HepG2 (cell line): ENCODE measurements at regions not wholly inside any gene's neighbourhood (a gene's known extent, or its start where the extent isn't known, plus 50 kb on each side); places are given as distances from the start of the nearest gene placed in this dataset.

Experiments
- ATAC-seq: fragments of 200-7000 bp; cut with Tn5 transposase; 3 replicates; pipeline ENCODE4 v1.9.1; 2020; ENCODE audit warnings: mild to moderate bottlenecking, moderate library complexity
- BruUV-seq: library from RNA; stranded (reverse); fragments of 400-500 nt; replicated peaks from 2 replicates; lab custom pipeline; 2021; lab: Mats Ljungman, UMichigan
- CTCF ChIA-PET: fragments of 300-600 bp; formaldehyde crosslinking; extraction: SDS; loops from one replicate; lab custom pipeline; 2021; ENCODE audit warnings: low total read pairs, inconsistent platforms, low intra/inter-chr PET ratio; lab: Yijun Ruan, JAX
- POLR2A ChIA-PET: fragments of 350-600 bp; sonication (Branson Sonifier 250); formaldehyde crosslinking; loops from one replicate; lab custom pipeline; 2020; ENCODE audit warnings: antibody characterized with exemption, inconsistent platforms; lab: Yijun Ruan, JAX
- DNase-seq: peaks from one replicate; pipeline ENCODE4 v3.0.0-alpha.2; 2015; ENCODE audit warnings: low spot score
- FAIRE-seq: peaks from 3 replicates; lab custom pipeline; 2011; peaks lifted over from hg19 to GRCh38; lab: Jason Lieb, UNC
- H2AFZ ChIP-seq: one replicate; pipeline ENCODE4 v1.6.1; 2011; ENCODE audit warnings: low read length, inconsistent platforms
- H3K27ac ChIP-seq: fragments of 300-600 bp; 3 replicates; pipeline ENCODE4 v1.8.0; 2011; ENCODE audit warnings: mixed run types, mild to moderate bottlenecking, mixed read lengths, low read length, inconsistent platforms; ENCODE audit not compliant: insufficient read depth; ENCODE audit errors: extremely low read length
- H3K27me3 ChIP-seq, 2 experiments: fragments of 200-600 bp in 1 of 2; 2 replicates in 1 of 2; 3 replicates in 1 of 2; pipeline versions ENCODE4 v1.6.0 to v1.8.0; 2011; ENCODE audit warnings: low read length in 2 of 2, mild to moderate bottlenecking in 2 of 2, moderate library complexity in 2 of 2, inconsistent platforms in 1 of 2; ENCODE audit not compliant: insufficient read depth in 2 of 2, control insufficient read depth in 1 of 2
- H3K36me3 ChIP-seq, 2 experiments: fragments of 200-600 bp in 1 of 2; replicated peaks in 1 of 2; 2 replicates in 1 of 2; 3 replicates in 1 of 2; pipeline versions ENCODE4 v1.5.1 to v1.8.0; 2011; ENCODE audit warnings: low read length in 2 of 2, inconsistent platforms in 1 of 2; ENCODE audit not compliant: insufficient read depth in 2 of 2, control insufficient read depth in 1 of 2
- H3K4me1 ChIP-seq: 2 replicates; pipeline ENCODE4 v1.5.1; 2012; ENCODE audit warnings: low read length, inconsistent platforms; ENCODE audit not compliant: insufficient read depth
- H3K4me2 ChIP-seq: 2 replicates; pipeline ENCODE4 v1.6.0; 2011; ENCODE audit warnings: low read depth, low read length, inconsistent platforms
- H3K4me3 ChIP-seq, 3 experiments: fragments of 200-600 bp in 1 of 3; sonication (generic), shearing (Covaris generic) in 1 of 3; replicated peaks in 1 of 3; 2 replicates each; pipeline ENCODE4 v1.5.1; 2011 to 2016; ENCODE audit warnings: low read length in 3 of 3, inconsistent platforms in 2 of 3, low read depth in 2 of 3, mild to moderate bottlenecking in 2 of 3, control low read depth in 1 of 3, mixed read lengths in 1 of 3; ENCODE audit not compliant: insufficient read depth in 1 of 3
- H3K79me2 ChIP-seq: one replicate; pipeline ENCODE4 v1.6.1; 2011; ENCODE audit warnings: low read length, inconsistent platforms; ENCODE audit not compliant: insufficient read depth
- H3K9ac ChIP-seq: 2 replicates; pipeline ENCODE4 v1.6.0; 2011; ENCODE audit warnings: mild to moderate bottlenecking, low read depth, low read length, inconsistent platforms; ENCODE audit not compliant: insufficient read depth
- H3K9me3 ChIP-seq: 2 replicates; pipeline ENCODE4 v1.5.1; 2012; ENCODE audit warnings: mild to moderate bottlenecking, low read length
- H4K20me1 ChIP-seq: 2 replicates; pipeline ENCODE4 v1.6.0; 2011; ENCODE audit warnings: inconsistent platforms, mild to moderate bottlenecking, low read length, moderate library complexity; ENCODE audit not compliant: insufficient read depth
- ARID2 ChIP-seq: sonication (generic); formaldehyde crosslinking; IDR thresholded peaks from 2 replicates; pipeline ENCODE4 v1.8.1; 2022; ENCODE audit warnings: mild to moderate bottlenecking, missing genetic modification reagents, borderline replicate concordance
- CBX5 ChIP-seq: sonication (generic); formaldehyde crosslinking; IDR thresholded peaks from 2 replicates; pipeline ENCODE4 v1.4.0; 2020; ENCODE audit warnings: missing genetic modification reagents, borderline replicate concordance
- KLF16 ChIP-seq, 2 experiments: sonication (generic) in 1 of 2; formaldehyde crosslinking in 1 of 2; IDR thresholded peaks; 2 replicates each; pipeline versions ENCODE4 v1.6.1 to v1.8.0; 2016 to 2023; ENCODE audit warnings: missing genetic modification reagents in 2 of 2, missing compliant biosample characterization in 1 of 2
- POLR2G ChIP-seq: fragments of 200-400 bp; formaldehyde crosslinking; IDR thresholded peaks from 2 replicates; pipeline ENCODE4 v1.6.1; 2018; ENCODE audit warnings: mild to moderate bottlenecking, low read depth, low read length, moderate library complexity
- SMARCC2 ChIP-seq: fragments of 450-650 bp; IDR thresholded peaks from 2 replicates; pipeline ENCODE4 v1.6.1; 2017; ENCODE audit warnings: antibody characterized with exemption, mild to moderate bottlenecking
- TCF7L2 ChIP-seq: IDR thresholded peaks from 2 replicates; pipeline ENCODE4 v1.6.1; 2011; ENCODE audit warnings: mild to moderate bottlenecking, low read depth, low read length, moderate library complexity
- ZNF101 ChIP-seq: sonication (generic); formaldehyde crosslinking; IDR thresholded peaks from 2 replicates; pipeline ENCODE4 v1.4.0; 2020; ENCODE audit warnings: mild to moderate bottlenecking, low read depth, missing genetic modification reagents, borderline replicate concordance
- WGBS: methylation state at CpG from one replicate; pipeline ENCODE4 v1.1.6; 2017; ENCODE audit warnings: low lambda C conversion rate; 5-methylcytosine and 5-hydroxymethylcytosine counted together
- in situ Hi-C: cut with HindIII; loops from 2 replicates; pipeline ENCODE4 v1.10.0; 2017; ENCODE audit warnings: low pct_unique_long_range_greater_than_20kb; ENCODE audit not compliant: extremely low pct_ligation_motif_present
- intact Hi-C: fragments of 100-400 bp; cut with micrococcal nuclease; formaldehyde crosslinking; loops from one replicate; pipeline ENCODE4 v1.10.0; 2022; ENCODE audit not compliant: unreplicated experiment
- TF ChIP-seq, protein P1 (sequence below): sonication (generic); formaldehyde crosslinking; IDR thresholded peaks from 2 replicates; pipeline ENCODE4 v1.4.0; 2020; ENCODE audit warnings: missing genetic modification reagents, mild to moderate bottlenecking, borderline replicate concordance
- TF ChIP-seq, protein P2 (sequence below): sonication (generic); formaldehyde crosslinking; conservative IDR thresholded peaks from 2 replicates; pipeline ENCODE4 v1.8.0; 2022; ENCODE audit warnings: low read depth, missing genetic modification reagents
- TF ChIP-seq, protein P3 (sequence below): IDR thresholded peaks from 2 replicates; pipeline ENCODE4 v1.6.1; 2016; ENCODE audit warnings: low read depth, missing genetic modification reagents, missing compliant biosample characterization
- TF ChIP-seq, protein P4 (sequence below): sonication (generic); formaldehyde crosslinking; IDR thresholded peaks from 2 replicates; pipeline ENCODE4 v1.4.0; 2020; ENCODE audit warnings: missing genetic modification reagents

DNA sequence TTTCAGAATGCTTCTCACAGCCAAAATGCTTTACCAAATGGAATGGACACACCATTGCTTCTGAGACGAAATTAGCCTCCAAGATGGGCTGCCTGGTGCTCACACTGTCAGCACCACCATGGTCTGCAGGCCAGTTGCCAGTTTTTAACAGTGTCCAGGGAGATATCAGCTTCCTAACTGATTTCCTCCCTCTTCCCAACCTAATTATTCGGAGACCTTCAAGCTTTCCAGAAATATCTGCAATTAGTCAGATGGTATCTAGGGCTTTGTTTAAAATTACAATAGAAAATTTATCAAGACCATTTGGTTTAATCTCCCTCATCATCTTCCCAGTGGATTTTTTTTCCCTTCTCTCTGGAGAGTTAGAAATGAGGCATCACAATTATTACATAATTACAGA, 287.5 kb downstream of the ZPLD1 start:
- in situ Hi-C loops, result no loop called here
- POLR2A ChIA-PET, result no interaction called here
- no peak overlapping the region for H3K9ac ChIP-seq
- intact Hi-C loops, result no loop called here
- FAIRE-seq (no peak), DNase-seq (no peak), ATAC-seq (no peak)
- H3K4me3 ChIP-seq, result no peak overlapping the region
- H3K36me3 ChIP-seq, result no peaks in the 10 kb centered on the region
- WGBS, result 3% methylated on average over 2 of the region's 2 CpGs
- BruUV-seq, result no TSS peak
- H3K4me1 ChIP-seq, result no peaks in the 10 kb centered on the region
- H3K9me3 ChIP-seq, result no peaks in the 10 kb centered on the region
- no peak overlapping the region for H3K4me2 ChIP-seq
- H3K79me2 ChIP-seq, result no peaks in the 10 kb centered on the region
- H3K27me3 ChIP-seq, result no peaks in the 10 kb centered on the region; a peak in 1 of 5 replicates
- H2AFZ ChIP-seq, result no peak overlapping the region
- H3K27ac ChIP-seq, result no peak overlapping the region
- TF ChIP-seq, protein P1, sequence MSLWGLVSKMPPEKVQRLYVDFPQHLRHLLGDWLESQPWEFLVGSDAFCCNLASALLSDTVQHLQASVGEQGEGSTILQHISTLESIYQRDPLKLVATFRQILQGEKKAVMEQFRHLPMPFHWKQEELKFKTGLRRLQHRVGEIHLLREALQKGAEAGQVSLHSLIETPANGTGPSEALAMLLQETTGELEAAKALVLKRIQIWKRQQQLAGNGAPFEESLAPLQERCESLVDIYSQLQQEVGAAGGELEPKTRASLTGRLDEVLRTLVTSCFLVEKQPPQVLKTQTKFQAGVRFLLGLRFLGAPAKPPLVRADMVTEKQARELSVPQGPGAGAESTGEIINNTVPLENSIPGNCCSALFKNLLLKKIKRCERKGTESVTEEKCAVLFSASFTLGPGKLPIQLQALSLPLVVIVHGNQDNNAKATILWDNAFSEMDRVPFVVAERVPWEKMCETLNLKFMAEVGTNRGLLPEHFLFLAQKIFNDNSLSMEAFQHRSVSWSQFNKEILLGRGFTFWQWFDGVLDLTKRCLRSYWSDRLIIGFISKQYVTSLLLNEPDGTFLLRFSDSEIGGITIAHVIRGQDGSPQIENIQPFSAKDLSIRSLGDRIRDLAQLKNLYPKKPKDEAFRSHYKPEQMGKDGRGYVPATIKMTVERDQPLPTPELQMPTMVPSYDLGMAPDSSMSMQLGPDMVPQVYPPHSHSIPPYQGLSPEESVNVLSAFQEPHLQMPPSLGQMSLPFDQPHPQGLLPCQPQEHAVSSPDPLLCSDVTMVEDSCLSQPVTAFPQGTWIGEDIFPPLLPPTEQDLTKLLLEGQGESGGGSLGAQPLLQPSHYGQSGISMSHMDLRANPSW (CRISPR knock-in tag), result no peak
- TF ChIP-seq ZNF101 (CRISPR knock-in tag) (no peak), SMARCC2 (no peak), KLF16 (CRISPR knock-in tag; IDR thresholded peaks at IDR 0.05) (no peak), CBX5 (CRISPR knock-in tag) (no peak), TCF7L2 (no peak), ARID2 (no peak), POLR2G (no peak)
- TF ChIP-seq, protein P2, sequence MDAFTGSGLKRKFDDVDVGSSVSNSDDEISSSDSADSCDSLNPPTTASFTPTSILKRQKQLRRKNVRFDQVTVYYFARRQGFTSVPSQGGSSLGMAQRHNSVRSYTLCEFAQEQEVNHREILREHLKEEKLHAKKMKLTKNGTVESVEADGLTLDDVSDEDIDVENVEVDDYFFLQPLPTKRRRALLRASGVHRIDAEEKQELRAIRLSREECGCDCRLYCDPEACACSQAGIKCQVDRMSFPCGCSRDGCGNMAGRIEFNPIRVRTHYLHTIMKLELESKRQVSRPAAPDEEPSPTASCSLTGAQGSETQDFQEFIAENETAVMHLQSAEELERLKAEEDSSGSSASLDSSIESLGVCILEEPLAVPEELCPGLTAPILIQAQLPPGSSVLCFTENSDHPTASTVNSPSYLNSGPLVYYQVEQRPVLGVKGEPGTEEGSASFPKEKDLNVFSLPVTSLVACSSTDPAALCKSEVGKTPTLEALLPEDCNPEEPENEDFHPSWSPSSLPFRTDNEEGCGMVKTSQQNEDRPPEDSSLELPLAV (CRISPR knock-in tag), result no peak
- TF ChIP-seq, protein P3, sequence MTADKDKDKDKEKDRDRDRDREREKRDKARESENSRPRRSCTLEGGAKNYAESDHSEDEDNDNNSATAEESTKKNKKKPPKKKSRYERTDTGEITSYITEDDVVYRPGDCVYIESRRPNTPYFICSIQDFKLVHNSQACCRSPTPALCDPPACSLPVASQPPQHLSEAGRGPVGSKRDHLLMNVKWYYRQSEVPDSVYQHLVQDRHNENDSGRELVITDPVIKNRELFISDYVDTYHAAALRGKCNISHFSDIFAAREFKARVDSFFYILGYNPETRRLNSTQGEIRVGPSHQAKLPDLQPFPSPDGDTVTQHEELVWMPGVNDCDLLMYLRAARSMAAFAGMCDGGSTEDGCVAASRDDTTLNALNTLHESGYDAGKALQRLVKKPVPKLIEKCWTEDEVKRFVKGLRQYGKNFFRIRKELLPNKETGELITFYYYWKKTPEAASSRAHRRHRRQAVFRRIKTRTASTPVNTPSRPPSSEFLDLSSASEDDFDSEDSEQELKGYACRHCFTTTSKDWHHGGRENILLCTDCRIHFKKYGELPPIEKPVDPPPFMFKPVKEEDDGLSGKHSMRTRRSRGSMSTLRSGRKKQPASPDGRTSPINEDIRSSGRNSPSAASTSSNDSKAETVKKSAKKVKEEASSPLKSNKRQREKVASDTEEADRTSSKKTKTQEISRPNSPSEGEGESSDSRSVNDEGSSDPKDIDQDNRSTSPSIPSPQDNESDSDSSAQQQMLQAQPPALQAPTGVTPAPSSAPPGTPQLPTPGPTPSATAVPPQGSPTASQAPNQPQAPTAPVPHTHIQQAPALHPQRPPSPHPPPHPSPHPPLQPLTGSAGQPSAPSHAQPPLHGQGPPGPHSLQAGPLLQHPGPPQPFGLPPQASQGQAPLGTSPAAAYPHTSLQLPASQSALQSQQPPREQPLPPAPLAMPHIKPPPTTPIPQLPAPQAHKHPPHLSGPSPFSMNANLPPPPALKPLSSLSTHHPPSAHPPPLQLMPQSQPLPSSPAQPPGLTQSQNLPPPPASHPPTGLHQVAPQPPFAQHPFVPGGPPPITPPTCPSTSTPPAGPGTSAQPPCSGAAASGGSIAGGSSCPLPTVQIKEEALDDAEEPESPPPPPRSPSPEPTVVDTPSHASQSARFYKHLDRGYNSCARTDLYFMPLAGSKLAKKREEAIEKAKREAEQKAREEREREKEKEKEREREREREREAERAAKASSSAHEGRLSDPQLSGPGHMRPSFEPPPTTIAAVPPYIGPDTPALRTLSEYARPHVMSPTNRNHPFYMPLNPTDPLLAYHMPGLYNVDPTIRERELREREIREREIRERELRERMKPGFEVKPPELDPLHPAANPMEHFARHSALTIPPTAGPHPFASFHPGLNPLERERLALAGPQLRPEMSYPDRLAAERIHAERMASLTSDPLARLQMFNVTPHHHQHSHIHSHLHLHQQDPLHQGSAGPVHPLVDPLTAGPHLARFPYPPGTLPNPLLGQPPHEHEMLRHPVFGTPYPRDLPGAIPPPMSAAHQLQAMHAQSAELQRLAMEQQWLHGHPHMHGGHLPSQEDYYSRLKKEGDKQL (CRISPR knock-in tag), result no peak
- TF ChIP-seq, protein P4, sequence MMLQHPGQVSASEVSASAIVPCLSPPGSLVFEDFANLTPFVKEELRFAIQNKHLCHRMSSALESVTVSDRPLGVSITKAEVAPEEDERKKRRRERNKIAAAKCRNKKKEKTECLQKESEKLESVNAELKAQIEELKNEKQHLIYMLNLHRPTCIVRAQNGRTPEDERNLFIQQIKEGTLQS (CRISPR knock-in tag), result no peak
- no peaks in the 10 kb centered on the region for H4K20me1 ChIP-seq
- CTCF ChIA-PET, result no interaction called here
